Suprapubic skin (tissue), 4 donors: ENCODE measurements at regions not wholly inside any gene's neighbourhood (a gene's known extent, or its start where the extent isn't known, plus 50 kb on each side); places are given as distances from the start of the nearest gene placed in this dataset.

Experiments used
- DNase-seq, 2 donors: peaks; one replicate each; pipeline ENCODE4 v3.0.0-alpha.2; 2019; ENCODE audit warnings: low spot score in 2 of 2
- H3K27ac ChIP-seq: fragments of 200-600 bp; sonication (generic); one replicate; pipeline ENCODE4 v1.5.1; 2019
- H3K27me3 ChIP-seq: fragments of 200-600 bp; sonication (generic); one replicate; pipeline ENCODE4 v1.5.1; 2019
- H3K36me3 ChIP-seq: fragments of 200-600 bp; sonication (generic); one replicate; pipeline ENCODE4 v1.5.1; 2019
- H3K4me1 ChIP-seq: fragments of 200-600 bp; sonication (generic); one replicate; pipeline ENCODE4 v1.5.1; 2019
- H3K4me3 ChIP-seq: fragments of 200-600 bp; sonication (generic); one replicate; pipeline ENCODE4 v1.5.1; 2019; ENCODE audit warnings: mild to moderate bottlenecking
- H3K9me3 ChIP-seq: fragments of 200-600 bp; sonication (generic); one replicate; pipeline ENCODE4 v1.5.1; 2019
- EP300 ChIP-seq: sonication (generic); formaldehyde crosslinking; IDR thresholded peaks from one replicate; pipeline ENCODE4 v1.6.1; 2017; ENCODE audit warnings: antibody characterized with exemption
- POLR2A ChIP-seq, 2 donors: fragments of 450-650 bp; IDR thresholded peaks; one replicate each; pipeline ENCODE4 v1.6.1; 2017; ENCODE audit warnings: antibody characterized with exemption in 2 of 2, mild to moderate bottlenecking in 2 of 2, moderate library complexity in 2 of 2
- POLR2AphosphoS5 ChIP-seq, 3 donors: sonication (generic); formaldehyde crosslinking; IDR thresholded peaks; one replicate each; pipeline ENCODE4 v1.6.1; 2017; ENCODE audit warnings: antibody characterized with exemption in 3 of 3
- WGBS: methylation state at CpG from one replicate; pipeline ENCODE4 v1.1.5; 2018; 5-methylcytosine and 5-hydroxymethylcytosine counted together
- TF ChIP-seq, protein P1 (sequence below), 2 donors: fragments of 200-600 bp in 1 of 2; fragments of 450-650 bp in 1 of 2; sonication (generic) in 1 of 2; IDR thresholded peaks; one replicate each; pipeline ENCODE4 v1.5.1; 2016 to 2019; ENCODE audit warnings: antibody characterized with exemption in 2 of 2, mild to moderate bottlenecking in 1 of 2, moderate library complexity in 1 of 2

DNA sequence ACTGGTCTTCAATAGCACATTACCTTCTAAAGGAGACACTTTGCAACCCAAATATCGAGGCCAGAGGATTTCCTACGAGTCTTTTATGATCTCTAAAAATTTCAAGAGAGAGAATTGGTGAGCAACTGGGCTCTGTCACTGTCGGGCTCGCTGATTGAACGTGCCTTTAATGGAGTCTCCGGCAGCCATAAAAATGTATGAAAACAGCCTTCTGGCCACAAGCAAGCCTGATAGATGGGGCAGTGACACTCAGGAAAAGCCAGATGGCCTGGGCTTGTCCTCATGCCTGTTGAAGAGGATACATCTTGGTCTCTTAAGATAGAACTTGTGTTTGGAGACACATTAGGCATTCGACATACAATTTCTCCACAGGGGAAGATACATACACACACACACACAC is 419.5 kb upstream of the PROK2 start:
- TF ChIP-seq EP300: no peak
- no peak for TF ChIP-seq POLR2AphosphoS5 (IDR thresholded peaks at IDR 0.05)
- no peak for TF ChIP-seq POLR2A (IDR thresholded peaks at IDR 0.05)
- H3K4me3 ChIP-seq: no peak overlapping the region
- H3K27me3 ChIP-seq: no peaks in the 10 kb centered on the region
- no peaks in the 10 kb centered on the region for H3K36me3 ChIP-seq
- DNase-seq: no peak
- WGBS: 93% methylated on average over 7 of the region's 7 CpGs
- H3K9me3 ChIP-seq: no peaks in the 10 kb centered on the region
- no peaks in the 10 kb centered on the region for H3K4me1 ChIP-seq
- H3K27ac ChIP-seq: no peak overlapping the region

DNA sequence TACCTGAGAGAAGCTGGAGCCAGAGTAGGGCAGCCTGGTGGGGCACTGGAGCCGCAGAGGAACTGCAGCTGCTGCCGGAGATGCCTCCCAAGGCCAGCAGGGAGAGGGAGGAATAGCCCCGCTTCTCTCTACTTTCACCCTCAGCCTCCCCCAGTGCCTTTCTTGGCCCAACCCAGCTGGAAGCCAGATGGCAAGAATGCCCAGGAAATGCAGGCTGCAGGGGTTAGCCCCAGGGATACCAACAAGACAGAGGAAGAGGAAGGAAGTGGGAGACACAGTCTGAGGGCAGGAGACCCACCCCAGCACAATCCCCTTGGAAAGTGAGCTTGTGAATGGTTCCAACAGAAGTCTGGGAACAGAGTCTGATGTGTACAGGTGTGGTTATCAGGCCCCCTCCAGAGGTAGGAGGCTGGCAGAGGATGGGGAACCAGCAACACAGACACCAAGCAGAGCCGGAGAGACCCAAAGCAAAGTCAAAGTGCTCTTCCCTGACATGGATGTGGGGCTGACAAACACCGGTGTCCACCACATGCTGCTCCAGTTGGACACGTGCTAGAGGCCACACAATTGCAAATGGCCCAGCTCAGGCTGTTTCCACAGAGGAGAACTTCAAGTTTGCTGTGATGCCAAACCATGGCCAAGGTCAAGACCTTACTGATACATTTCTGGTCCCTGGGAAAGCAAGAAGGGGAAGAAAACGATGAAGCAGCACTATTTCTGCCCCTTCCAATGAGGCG is 418.8 kb upstream of the PROK2 start:
- H3K27me3 ChIP-seq: no peaks in the 10 kb centered on the region
- no peaks in the 10 kb centered on the region for H3K4me1 ChIP-seq
- no peak overlapping the region for H3K4me3 ChIP-seq
- H3K27ac ChIP-seq: no peak overlapping the region
- H3K9me3 ChIP-seq: no peaks in the 10 kb centered on the region
- DNase-seq: no peak
- 82% methylated on average over 5 of the region's 8 CpGs for WGBS
- TF ChIP-seq, protein P1, sequence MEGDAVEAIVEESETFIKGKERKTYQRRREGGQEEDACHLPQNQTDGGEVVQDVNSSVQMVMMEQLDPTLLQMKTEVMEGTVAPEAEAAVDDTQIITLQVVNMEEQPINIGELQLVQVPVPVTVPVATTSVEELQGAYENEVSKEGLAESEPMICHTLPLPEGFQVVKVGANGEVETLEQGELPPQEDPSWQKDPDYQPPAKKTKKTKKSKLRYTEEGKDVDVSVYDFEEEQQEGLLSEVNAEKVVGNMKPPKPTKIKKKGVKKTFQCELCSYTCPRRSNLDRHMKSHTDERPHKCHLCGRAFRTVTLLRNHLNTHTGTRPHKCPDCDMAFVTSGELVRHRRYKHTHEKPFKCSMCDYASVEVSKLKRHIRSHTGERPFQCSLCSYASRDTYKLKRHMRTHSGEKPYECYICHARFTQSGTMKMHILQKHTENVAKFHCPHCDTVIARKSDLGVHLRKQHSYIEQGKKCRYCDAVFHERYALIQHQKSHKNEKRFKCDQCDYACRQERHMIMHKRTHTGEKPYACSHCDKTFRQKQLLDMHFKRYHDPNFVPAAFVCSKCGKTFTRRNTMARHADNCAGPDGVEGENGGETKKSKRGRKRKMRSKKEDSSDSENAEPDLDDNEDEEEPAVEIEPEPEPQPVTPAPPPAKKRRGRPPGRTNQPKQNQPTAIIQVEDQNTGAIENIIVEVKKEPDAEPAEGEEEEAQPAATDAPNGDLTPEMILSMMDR (IDR thresholded peaks at IDR 0.05): no peak
- no peak for TF ChIP-seq POLR2AphosphoS5 (IDR thresholded peaks at IDR 0.05)
- TF ChIP-seq POLR2A (IDR thresholded peaks at IDR 0.05): no peak
- TF ChIP-seq EP300: no peak
- H3K36me3 ChIP-seq: no peaks in the 10 kb centered on the region

DNA sequence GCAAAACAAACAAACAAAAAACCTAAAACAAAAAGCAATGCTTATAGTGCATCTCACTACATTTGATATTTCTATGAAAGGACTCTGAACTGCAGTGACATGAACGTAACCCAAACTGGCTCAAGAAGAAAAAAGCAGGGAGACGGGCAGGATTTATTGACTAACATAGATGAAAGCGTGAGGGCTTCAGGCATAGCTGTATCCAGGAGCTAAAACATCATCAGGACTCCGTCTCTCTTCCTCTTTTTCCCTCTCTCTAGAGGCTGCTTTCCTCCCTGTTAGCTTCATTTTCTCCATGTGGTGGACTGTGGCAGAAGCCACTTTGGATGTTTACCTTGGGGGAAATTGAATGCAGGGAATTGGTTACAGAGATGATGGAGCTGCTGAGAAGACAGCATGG is 418.2 kb upstream of the PROK2 start:
- no peaks in the 10 kb centered on the region for H3K27me3 ChIP-seq
- H3K4me3 ChIP-seq: no peak overlapping the region
- no peak for DNase-seq
- no peaks in the 10 kb centered on the region for H3K9me3 ChIP-seq
- no peaks in the 10 kb centered on the region for H3K4me1 ChIP-seq
- TF ChIP-seq, protein P1 (IDR thresholded peaks at IDR 0.05): no peak
- no peak for TF ChIP-seq POLR2A (IDR thresholded peaks at IDR 0.05)
- no peak for TF ChIP-seq POLR2AphosphoS5 (IDR thresholded peaks at IDR 0.05)
- TF ChIP-seq EP300: no peak
- H3K27ac ChIP-seq: no peak overlapping the region
- 93% methylated on average over 4 of the region's 4 CpGs for WGBS
- no peaks in the 10 kb centered on the region for H3K36me3 ChIP-seq

DNA sequence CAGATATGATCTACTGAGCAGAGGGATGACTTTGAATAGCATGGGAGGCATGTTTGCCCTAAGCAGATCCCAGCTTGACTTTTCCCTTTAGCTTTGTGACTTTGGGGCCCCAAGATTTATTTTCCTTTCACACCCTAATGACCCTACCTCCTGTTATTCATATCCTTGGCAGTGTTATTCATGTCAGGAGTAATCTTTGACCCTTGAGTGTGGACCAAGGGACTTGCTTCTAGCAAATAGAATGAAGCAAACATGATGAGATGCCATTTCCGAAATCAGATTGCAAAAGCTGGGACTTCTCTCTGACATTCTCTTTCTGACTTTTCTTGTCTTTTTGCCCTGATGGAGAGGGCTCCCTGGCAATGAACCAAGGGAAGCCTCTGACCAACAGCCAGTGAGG is 415.4 kb upstream of the PROK2 start:
- DNase-seq: no peak
- H3K9me3 ChIP-seq: no peaks in the 10 kb centered on the region
- WGBS: 94% methylated on average over 1 of the region's 1 CpG
- no peaks in the 10 kb centered on the region for H3K4me1 ChIP-seq
- TF ChIP-seq POLR2AphosphoS5 (IDR thresholded peaks at IDR 0.05) (no peak), POLR2A (IDR thresholded peaks at IDR 0.05) (no peak), EP300 (no peak)
- TF ChIP-seq, protein P1 (IDR thresholded peaks at IDR 0.05): no peak
- no peak overlapping the region for H3K27ac ChIP-seq
- H3K27me3 ChIP-seq: no peaks in the 10 kb centered on the region
- H3K36me3 ChIP-seq: no peaks in the 10 kb centered on the region
- no peak overlapping the region for H3K4me3 ChIP-seq

DNA sequence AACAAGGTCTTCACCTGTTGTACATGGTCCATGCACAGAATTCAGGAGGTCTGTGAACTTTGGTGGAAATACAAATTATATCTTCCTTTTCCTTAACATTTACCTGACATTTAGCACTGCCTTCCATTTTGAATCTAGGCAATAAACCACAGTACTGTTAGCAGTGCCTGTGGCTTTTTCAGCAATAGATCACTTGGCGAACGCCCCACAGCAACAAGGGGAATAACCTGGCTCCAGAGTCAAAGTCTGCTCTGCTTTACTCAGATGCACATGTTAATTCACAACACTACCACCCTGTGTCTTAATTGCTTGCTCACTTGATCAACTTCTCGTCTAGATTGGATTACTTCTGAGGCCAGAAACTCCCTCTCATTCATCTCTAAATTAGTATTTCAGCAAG is 414.6 kb upstream of the PROK2 start:
- H3K27ac ChIP-seq: no peak overlapping the region
- H3K27me3 ChIP-seq: no peaks in the 10 kb centered on the region
- H3K9me3 ChIP-seq: no peaks in the 10 kb centered on the region
- TF ChIP-seq EP300 (no peak), POLR2AphosphoS5 (IDR thresholded peaks at IDR 0.05) (no peak)
- TF ChIP-seq, protein P1 (IDR thresholded peaks at IDR 0.05): no peak
- WGBS: 88% methylated on average over 3 of the region's 3 CpGs
- no peak for DNase-seq
- no peaks in the 10 kb centered on the region for H3K36me3 ChIP-seq
- H3K4me3 ChIP-seq: no peak overlapping the region
- H3K4me1 ChIP-seq: no peaks in the 10 kb centered on the region
